ENCODE measurements at regions not wholly inside any gene's neighbourhood (a gene's known extent, or its start where the extent isn't known, plus 50 kb on each side); places are given as distances from the start of the nearest gene placed in this dataset.

- TF ChIP-seq CTCF (conservative IDR thresholded peaks at IDR 0.05) = no peak
- TF ChIP-seq EZH2 (IDR thresholded peaks at IDR 0.05; ENCODE audit: low read depth) = no peak
These were observed 142.7 kb upstream of the PCBD1 start for GRCh38 chr10:71031026-71031425.
